ENCODE measurements at regions not wholly inside any gene's neighbourhood (a gene's known extent, or its start where the extent isn't known, plus 50 kb on each side); places are given as distances from the start of the nearest gene placed in this dataset.

DNA sequence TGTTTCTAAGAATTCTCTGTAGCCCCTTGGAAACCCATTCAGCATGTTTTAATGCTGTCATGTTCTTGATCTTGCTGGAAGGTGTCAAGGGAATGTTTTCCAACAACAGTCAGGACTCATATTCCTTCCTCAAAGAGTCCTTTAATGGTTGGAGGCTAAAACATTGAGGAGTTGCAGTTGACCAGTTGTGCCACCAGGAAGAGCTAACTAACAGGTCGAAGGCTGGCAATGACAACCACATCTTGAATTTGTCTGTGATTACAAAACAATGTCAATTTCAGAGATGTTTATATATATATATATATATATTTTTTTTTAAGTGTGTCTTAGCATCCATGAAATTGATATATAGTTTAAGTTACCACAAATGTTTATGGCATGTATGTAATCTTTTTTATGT is 151.5 kb downstream of the INO80D start:
- TF ChIP-seq, protein P1, sequence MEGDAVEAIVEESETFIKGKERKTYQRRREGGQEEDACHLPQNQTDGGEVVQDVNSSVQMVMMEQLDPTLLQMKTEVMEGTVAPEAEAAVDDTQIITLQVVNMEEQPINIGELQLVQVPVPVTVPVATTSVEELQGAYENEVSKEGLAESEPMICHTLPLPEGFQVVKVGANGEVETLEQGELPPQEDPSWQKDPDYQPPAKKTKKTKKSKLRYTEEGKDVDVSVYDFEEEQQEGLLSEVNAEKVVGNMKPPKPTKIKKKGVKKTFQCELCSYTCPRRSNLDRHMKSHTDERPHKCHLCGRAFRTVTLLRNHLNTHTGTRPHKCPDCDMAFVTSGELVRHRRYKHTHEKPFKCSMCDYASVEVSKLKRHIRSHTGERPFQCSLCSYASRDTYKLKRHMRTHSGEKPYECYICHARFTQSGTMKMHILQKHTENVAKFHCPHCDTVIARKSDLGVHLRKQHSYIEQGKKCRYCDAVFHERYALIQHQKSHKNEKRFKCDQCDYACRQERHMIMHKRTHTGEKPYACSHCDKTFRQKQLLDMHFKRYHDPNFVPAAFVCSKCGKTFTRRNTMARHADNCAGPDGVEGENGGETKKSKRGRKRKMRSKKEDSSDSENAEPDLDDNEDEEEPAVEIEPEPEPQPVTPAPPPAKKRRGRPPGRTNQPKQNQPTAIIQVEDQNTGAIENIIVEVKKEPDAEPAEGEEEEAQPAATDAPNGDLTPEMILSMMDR (IDR thresholded peaks at IDR 0.05) = no peak
- TF ChIP-seq POLR2A (IDR thresholded peaks at IDR 0.05) = no peak
